ENCODE measurements at regions not wholly inside any gene's neighbourhood (a gene's known extent, or its start where the extent isn't known, plus 50 kb on each side); places are given as distances from the start of the nearest gene placed in this dataset.

DNA sequence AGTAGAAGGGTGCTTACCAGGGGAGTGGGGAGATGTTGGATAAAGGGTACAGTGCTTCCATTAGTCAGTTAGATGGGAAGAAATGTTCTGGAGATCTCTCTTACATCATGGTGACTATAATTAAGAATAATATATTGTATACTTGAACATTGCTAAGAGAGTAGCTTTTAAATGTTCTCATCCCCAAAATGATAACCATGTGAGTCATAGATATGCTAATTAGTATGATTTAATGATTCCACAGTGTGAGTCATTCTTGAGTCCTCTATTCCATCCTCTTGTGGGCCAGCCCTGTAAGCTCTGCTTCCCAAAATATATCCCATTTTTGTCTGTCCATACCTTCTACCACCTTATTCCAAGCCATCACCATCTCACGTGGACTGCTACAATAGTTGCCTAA is 80.6 kb upstream of the CDH11 start:
- no peak for TF ChIP-seq POLR2A (IDR thresholded peaks at IDR 0.05)
- TF ChIP-seq, protein P1, sequence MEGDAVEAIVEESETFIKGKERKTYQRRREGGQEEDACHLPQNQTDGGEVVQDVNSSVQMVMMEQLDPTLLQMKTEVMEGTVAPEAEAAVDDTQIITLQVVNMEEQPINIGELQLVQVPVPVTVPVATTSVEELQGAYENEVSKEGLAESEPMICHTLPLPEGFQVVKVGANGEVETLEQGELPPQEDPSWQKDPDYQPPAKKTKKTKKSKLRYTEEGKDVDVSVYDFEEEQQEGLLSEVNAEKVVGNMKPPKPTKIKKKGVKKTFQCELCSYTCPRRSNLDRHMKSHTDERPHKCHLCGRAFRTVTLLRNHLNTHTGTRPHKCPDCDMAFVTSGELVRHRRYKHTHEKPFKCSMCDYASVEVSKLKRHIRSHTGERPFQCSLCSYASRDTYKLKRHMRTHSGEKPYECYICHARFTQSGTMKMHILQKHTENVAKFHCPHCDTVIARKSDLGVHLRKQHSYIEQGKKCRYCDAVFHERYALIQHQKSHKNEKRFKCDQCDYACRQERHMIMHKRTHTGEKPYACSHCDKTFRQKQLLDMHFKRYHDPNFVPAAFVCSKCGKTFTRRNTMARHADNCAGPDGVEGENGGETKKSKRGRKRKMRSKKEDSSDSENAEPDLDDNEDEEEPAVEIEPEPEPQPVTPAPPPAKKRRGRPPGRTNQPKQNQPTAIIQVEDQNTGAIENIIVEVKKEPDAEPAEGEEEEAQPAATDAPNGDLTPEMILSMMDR (IDR thresholded peaks at IDR 0.05), result no peak

All from Peyer's patch (tissue), 4 donors.